HuH-7 (cell line): ENCODE measurements at regions not wholly inside any gene's neighbourhood (a gene's known extent, or its start where the extent isn't known, plus 50 kb on each side); places are given as distances from the start of the nearest gene placed in this dataset.
"Not testable (repeated sequence)": the region's sequence is repeated elsewhere in the genome, so short reads cannot be mapped to it uniquely, and the experiment has no call there.

Experiments used
- DNase-seq: peaks from one replicate; pipeline ENCODE4 v3.0.0; 2011; ENCODE audit warnings: low spot score

- no peak for DNase-seq
Observed at GRCh38 chr3:68676136-68676535, 256.2 kb downstream of the TAFA4 start.

GRCh38 chr3:68667346-68667745 is 265.0 kb downstream of the TAFA4 start:
- no peak for DNase-seq

GRCh38 chr3:68666429-68667136 is 265.8 kb downstream of the TAFA4 start:
- no peak for DNase-seq

GRCh38 chr3:68664276-68664675 is 268.1 kb downstream of the TAFA4 start:
- no peak for DNase-seq

GRCh38 chr3:68662176-68662575 is 270.2 kb downstream of the TAFA4 start:
- DNase-seq: no peak

- DNase-seq: not testable (repeated sequence)
Observed at GRCh38 chr3:68650657-68651056, 281.7 kb downstream of the TAFA4 start.

- no peak for DNase-seq
Observed at GRCh38 chr3:68648494-68648893, 283.9 kb downstream of the TAFA4 start.

GRCh38 chr3:68631850-68632545 is 300.3 kb downstream of the TAFA4 start:
- no peak for DNase-seq

- DNase-seq: no peak
Observed at GRCh38 chr3:68620211-68620610, 312.1 kb downstream of the TAFA4 start.

- no peak for DNase-seq
Observed at GRCh38 chr3:68614087-68614486, 318.3 kb downstream of the TAFA4 start.

- no peak for DNase-seq
Observed at GRCh38 chr3:68571321-68571720, 361.0 kb downstream of the TAFA4 start.

- no peak for DNase-seq
Observed at GRCh38 chr3:68560728-68561127, 371.6 kb downstream of the TAFA4 start.

GRCh38 chr3:68535782-68536181 is 396.6 kb downstream of the TAFA4 start:
- DNase-seq: no peak

- no peak for DNase-seq
Observed at GRCh38 chr3:68523330-68523729, 409.0 kb downstream of the TAFA4 start.

- DNase-seq: no peak
Observed at GRCh38 chr3:68515237-68515636, 417.1 kb downstream of the TAFA4 start.

- DNase-seq: no peak
Observed at GRCh38 chr3:68504201-68504600, 428.1 kb downstream of the TAFA4 start.

GRCh38 chr3:68485845-68486244 is 446.5 kb downstream of the TAFA4 start:
- not testable (repeated sequence) for DNase-seq

GRCh38 chr3:68485051-68485450 is 447.3 kb downstream of the TAFA4 start:
- no peak for DNase-seq

GRCh38 chr3:68483601-68484000 is 448.7 kb downstream of the TAFA4 start:
- no peak for DNase-seq

- no peak for DNase-seq
Observed at GRCh38 chr3:68483041-68483440, 449.3 kb downstream of the TAFA4 start.

GRCh38 chr3:68482565-68482964 is 449.8 kb downstream of the TAFA4 start:
- DNase-seq: no peak

- DNase-seq: no peak
Observed at GRCh38 chr3:68479779-68480178, 452.6 kb downstream of the TAFA4 start.

- no peak for DNase-seq
Observed at GRCh38 chr3:68468695-68469375, 463.5 kb downstream of the TAFA4 start.
